T-helper 1 cell treated with Interleukin-12 subunit alpha and Interleukin-12 subunit beta and Interleukin-4 antibody, amounts not matched to agents 30 ng/mL and 1 ng/mL, for 36 hours (primary cell): ENCODE measurements at regions not wholly inside any gene's neighbourhood (a gene's known extent, or its start where the extent isn't known, plus 50 kb on each side); places are given as distances from the start of the nearest gene placed in this dataset.

Experiments
- intact Hi-C: fragments of 100-400 bp; cut with micrococcal nuclease; formaldehyde crosslinking; loops from one replicate; pipeline ENCODE4 v1.15.1; 2024

DNA sequence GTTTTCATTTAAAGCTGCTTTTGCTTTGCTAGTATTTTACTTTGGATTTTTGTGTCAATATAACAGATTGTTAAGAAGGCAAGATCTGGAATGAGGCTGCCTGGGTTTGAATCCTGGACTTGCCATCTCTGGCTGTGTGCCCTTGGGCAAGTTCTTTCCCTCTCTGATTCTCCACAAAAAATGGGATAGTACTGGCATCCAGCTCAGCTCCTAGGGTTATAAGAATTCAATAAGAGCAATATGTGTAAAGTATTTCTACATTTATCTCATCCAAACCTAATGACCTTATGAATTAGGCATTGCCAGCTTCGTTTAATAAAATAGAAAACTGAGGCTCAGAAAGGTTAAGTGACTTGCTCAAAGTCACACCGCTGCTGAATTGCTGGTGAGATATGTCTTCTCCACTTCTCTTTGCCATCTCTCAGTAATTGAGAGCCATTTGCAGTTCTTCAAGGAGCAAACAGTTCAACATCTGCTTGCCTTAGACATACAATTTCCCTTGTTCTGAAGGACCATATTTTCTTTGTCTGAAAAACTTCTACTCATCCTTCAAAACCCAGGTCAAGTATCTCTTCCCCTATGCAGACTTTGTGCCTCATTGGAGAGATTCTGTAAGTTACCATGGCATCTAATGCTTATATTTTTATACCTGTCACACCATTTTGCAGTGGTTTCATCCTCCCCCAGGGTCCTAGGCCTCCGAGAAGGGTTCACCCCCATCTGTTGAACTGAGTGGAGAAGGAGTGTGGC, 80.8 kb upstream of the TLE3 start:
- intact Hi-C loops: no loop called here

DNA sequence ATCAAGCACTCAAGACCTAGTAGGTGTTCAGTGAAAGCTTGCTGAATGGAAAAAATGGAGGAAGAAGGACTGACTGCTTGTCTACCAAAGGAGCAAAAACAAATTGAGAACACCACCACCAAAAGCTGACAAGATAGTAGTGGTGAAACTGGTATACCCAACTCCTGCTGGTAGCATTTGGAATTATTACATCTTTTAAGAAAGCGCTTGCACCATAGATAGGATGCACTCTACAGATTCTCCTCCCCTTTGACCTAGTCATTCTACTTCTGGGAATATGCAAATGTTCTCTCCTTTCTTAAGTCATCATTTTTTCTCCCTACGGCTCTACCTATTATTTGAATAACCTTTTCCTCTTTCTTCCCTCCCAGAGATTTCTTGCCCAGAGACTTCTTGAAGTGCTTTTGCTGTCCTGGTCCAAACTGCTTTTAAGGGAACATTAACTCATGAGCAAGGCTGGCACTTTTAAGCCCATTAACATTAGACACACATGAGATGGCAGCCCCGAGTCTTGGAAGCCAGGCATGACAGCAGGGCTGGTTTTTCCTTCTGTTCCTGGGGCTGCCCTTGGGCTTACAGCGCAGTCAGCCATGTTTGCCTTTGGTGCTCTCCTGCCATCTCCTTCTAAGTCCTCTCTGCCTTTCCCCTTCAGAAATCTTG, 75.0 kb upstream of the TLE3 start:
- intact Hi-C loops: no loop called here

DNA sequence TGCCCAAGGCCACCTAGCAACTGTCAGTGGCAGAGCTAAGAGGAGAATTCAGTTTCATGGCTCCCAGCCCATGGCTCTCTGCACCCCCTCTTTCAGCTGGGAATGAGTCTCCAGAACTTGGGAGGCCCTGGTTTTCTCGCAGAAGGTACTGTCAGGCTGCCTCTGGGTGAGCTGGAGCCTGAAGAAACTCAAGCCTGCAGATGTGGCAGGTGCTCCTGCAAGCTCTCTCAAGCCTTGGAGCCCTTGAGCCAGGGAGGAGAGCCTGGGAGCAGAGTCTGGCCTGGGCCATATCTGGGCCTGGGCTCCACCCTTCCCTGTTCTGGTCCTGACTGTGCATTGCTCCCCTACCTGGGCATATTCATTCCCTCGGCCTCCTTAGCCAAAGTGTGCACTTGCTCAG, 74.4 kb upstream of the TLE3 start:
- intact Hi-C loops: no loop called here

DNA sequence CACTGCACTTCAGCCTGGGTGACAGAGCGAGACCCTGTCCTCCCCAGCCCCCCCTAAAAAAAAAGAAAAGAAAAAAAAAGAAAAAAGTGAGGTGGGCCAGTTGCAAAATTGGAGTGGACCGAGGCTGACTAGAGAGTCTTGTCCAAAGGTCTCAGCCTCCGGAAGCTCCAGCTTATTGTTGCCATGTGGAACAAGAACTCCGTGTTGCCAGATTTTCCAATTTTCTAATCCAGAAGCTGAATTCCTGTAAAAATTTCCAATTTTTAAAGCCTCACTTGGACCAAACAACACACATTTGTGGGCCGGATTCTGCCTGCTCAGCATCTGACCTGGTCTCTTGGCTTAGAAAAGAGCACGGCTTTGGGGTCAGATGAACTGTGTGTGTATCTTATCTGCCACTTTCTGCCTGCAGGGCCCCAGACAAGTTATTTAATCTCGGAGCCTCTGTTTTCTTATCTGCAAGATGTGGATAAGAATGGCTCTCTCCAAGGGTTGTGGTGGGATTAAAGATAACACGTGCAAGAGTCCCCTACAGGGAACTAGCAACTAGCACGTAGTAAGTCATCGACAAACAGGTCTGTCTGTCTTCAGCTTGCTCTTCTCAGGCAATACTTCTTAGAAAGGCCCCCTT, 73.7 kb upstream of the TLE3 start:
- intact Hi-C loops: no loop called here

DNA sequence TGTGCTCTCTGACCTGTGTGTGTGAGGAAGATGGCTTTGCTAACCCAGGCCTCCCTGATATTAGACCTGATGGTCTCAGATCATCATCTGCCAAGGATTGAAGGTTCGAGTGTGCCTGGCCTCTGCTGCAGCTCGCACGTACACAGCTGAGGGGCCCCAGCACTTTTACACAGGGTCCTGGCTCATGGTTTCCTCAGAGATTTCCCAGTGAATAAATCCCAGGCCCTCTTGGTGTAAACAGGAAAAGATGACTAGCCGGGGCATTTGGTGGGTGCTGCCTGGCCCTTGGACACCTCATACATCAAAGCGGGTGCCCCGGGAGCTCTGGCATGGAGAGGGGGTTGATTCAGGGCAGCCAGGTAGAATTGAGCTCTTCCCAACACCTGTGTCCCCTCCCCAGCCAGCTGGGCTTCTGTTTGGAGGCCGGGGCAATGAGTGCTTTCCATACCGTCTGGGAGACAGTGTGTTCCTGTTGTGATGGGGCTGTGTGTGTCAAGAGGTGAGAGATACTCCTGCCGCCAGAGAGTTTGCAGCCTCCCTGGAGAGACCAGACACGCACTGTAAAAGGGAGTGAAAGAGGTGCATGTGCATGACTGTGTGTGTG, 72.5 kb upstream of the TLE3 start:
- intact Hi-C loops: no loop called here

DNA sequence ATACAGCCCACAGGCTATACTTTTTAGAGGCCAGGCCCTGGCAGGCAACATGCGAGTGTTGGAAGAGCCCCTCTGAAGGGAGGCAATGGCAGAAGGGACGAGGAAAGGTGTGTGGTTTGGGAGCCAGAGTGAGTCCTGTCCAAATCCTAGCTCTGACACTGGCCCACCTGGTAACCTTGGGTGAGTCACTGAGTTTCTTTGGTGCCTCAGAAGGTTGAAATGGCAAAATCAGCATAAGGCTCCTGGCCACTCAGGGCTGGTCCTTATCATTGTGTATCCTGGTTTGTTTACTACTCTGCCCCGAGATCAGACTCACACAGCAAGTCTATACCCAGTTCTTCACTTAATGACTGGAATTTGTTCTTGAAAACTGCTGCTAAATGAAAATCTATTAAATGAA, 71.4 kb upstream of the TLE3 start:
- intact Hi-C loops: no loop called here

DNA sequence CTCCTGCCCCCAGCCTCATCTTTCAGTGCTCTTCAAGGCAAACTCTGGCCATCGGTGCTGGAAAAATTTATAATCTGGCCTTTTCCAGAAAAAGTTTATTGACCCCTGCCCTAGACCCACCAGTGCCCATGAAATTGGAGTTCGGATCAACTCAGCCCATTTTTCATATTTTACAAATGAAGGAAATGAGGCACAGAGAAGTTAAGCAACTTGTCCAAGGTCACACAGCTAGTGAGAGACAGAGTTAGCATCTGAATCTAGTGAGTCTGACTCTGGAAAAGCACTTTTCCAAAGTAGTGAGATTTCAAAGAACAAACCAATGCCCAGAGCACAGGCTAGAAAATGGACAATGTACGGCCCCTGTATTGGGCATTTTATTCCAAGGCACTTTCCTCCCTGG, 69.4 kb upstream of the TLE3 start:
- intact Hi-C loops: no loop called here

DNA sequence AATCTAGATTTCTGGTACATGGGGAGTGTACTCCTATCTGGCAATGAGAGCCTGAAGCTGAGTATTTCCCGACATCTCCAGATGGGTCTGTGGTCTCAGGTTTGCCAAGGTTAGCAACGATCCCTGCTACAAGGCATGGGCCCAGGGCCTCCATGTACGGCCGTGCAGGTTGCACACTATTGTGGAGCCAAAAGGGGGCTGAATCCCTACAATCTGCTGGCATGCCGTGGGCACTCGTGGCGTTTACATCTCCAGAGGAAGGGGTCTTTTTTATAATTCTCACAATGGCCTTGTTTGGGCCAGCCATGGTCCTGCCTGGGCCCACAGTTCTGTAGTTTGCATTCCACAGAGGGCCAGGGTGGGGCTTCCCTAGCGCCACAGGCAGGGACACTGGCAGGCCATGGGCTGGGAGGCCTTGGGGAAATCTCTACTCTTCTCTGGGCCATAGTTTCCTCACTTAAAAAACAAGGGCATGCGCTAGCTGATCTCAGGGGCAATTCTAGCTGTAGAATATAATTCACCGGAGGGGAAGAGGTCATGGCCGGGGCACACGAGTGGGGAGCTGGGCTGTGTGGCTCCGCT, 68.9 kb upstream of the TLE3 start:
- intact Hi-C loops: no loop called here

DNA sequence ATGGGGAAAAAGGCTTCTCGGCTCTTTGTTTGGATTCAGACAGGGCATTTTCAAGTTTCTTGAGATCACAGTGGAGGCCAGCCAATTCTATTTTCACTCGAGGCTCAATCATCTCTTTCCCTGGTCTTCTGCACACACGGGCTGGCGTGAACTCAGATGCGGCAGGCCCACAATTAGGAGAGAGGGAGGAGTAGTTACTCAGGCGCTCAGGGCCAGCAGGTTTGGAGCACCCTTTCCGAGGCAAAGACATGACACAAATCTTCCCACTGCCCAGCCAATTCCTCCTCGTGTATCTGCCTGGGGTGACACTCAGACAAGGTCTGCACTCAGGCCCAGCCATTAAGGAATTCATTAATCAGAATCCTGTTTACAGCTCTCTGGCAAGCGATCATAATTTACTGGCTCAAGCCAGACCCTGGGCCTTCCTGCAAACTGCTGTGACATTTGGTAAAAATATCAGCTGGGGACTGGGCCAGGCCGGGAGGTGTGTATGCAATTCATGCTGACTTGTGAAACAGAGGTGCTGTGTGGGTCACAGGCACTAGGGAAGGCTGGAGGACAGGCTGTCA, 68.1 kb upstream of the TLE3 start:
- intact Hi-C loops: no loop called here

DNA sequence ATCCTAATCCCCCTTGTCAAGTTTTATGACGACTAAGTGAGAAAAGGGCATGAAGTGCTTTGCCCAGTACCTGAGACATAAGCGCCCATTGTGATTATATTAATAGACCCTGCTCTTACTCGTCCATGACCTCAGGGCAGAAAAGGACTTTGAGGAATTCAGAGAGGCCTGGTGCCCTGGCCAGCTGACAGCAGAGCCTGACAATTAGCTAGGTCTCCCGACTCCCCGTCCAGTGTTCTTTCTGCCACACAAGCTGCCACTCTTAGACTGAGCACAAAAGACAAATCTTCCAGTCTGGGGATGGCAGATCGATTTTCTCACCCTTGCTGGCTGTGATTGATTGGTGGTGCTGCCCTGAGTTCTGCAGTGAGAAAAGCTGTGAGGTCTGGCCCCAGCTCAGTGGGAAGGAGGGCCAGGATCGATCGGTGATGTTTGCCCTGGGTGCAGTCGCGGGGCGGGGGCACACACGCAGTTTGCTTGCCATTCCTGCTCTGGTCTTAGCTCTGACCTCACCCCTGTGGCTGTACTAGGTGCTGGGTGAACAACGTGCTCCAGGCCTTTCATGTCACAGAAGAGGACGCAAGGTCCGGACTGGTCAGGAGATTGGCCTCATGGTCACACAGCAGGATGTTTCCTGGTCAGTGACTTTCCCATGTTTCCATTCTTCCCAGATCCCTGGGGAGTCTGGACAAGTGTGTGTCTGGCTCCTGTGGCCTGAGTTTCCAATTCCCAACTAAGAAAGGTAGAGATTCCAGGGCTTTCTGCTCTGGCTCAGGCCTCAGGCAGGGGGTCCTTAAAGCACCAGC, 67.4 kb upstream of the TLE3 start:
- intact Hi-C loops: no loop called here

DNA sequence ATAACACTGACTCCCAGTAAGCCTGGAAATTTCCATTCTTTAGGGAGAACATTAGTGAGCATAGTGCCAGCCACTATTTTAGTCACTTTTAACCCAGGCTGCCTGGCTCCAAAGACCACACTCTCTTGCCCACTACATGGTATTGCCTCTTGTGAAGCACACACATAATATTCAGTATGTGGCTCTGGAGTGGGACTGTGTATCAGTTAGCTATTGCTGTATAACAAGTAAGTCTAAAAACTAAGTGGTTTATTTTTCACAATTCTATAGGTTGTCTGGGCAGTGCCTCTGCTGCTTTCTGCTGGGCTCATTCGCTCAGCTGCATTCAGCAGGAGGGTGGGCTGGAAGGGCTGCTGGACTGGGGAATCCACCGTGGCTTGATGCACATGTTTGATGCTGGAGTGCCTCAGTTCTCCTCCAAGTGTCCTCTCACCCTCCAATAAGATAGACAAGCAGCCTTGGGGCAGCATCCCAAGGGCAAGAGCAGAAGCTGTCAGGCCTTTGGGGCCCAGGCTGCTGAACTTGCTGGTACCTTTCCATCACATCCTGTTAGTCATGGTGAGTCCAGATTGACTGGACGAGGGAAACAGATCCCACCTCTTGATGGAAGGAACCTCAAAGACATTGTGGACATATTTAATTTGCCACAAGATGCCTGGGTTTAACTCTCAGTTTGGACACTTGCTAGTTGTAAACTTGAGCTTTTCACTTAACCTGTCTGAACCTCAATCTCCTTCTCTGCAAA, 66.6 kb upstream of the TLE3 start:
- intact Hi-C loops: no loop called here

DNA sequence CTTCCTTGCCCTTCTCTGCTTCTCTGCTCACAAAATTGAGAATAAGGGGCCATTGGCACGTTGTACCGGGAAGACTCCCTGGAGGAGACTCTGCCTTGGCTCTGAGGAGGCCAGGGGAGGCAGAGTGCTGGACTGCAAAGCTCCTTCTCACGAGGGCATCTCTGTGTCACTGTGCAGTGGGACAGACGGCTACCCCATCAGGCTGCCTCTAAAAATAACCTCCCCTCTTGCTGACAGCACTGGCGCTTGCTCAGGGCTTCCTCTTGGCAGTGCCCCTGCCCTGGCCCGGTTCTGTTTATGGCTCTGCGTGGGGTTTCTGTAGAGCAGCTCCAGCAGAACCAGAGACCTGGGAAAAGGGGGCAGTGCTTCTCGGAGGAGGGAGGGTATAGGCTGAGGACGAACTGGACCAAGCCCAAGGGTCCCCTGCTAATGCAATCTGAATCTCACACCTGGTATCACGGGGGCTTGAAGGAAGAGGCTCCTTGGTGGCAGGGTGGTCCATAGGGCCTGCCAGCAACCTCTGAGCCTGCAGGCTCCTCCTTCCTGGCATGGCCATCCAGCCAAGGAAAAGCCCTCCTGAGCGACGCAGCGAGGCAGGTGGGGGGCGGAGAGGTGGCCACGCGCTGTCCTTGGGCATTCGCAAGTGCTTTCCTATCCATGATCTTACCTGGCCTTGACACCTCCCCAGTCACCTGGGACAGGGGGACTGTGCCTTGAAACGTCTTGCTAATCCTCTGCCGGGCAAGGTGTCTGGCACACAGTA, 63.3 kb upstream of the TLE3 start:
- intact Hi-C loops: no loop called here

DNA sequence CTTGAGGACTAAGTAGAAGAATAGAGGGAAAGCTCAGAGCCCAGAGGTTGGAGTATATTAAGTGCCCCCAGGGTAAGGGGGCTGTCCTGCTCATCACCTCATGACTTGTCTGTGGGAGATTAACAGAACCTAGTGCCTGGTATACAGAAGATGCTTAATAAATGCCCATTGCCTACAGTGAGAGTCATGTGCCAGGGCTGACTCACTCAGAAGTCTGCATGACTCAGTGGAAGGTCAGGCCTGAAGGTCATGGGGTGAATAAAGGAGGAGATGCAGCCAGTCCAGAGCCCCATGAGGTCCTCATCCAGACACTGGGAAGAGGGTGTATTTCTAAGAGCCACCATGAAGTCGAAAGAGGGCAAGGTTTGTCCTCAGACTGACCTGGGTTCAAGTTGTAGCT, 62.5 kb upstream of the TLE3 start:
- intact Hi-C loops: no loop called here

DNA sequence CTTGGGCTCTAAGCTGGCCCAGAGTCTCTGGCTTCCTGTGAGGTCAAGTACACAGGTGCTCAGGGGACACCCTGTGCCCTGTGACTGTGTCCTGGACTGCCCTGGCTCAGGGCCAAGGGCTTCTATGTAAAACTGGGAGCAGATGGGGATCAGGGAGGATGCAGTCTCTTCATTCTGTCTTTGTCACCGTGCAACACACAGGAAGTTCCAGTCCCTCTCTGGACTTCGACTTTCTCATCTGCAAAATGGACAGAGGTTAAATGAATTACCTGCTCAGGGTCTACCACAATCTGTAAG, 61.9 kb upstream of the TLE3 start:
- intact Hi-C loops: no loop called here

DNA sequence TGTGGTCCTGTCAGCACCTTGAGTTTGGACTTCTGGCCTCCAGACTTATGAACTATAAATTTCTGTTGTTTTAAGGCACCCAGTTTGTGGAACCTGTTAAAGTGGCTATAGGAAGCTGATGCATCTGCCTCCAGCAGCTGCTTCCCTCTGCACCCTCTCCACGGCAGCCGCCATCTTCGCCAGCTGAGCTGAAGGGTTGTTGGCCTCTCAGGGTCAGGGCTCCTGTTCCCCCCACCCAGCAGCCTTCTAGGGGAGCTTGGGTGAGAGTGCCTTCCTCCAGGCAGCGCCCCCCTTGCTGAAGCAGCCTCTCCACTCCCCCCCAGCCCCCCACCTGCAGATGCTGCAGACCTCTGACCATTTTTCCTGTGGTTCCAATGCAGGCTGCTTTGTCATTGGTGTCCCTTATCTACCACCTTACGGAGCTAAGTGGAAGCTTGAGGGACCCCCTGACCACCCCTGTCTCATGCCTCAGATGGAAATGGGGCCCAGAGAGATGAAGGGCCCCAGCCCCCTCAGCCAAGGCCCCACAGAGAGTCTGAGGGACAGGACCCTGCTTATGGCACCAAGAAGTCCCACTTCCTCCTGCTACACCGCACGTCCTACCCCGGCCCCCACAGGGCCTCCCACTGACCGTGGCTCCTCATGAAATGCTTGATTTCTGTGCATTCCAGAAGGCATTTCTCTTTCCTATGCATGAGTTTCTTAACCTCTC, 61.4 kb upstream of the TLE3 start:
- intact Hi-C loops: no loop called here

DNA sequence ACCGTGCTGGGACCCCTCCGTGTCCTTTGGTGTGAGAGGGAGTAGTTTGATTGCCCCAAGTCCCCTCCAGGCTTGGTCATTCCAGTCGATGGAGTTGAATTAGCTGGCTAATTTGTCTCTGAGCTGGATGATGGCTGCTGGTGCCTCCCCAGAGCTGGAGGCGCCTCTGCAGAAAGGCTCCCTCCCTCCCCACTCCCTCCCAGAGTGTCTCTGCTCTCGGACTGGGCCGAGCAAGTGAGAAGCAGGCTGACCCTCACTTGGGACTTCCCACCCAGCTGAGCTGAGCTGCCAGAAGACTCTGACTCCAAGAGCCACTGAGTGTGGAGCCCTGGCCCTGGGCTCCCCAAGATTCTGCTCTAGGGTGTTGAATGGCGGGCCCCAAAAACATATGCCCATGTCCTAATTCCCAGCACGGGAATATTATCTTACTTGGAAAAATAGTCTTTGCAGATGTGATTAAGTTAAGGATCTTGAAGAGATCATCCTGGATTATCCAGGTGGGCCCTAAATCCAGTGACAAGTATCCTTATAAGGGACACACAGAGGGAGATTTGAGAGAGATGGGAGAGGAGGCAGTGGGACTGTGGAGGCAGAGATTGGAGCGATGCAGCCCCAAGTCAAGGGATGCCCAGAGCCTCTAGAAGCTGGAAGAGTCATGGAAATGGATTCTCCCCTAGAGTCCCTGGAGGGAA, 60.7 kb upstream of the TLE3 start:
- intact Hi-C loops: no loop called here

DNA sequence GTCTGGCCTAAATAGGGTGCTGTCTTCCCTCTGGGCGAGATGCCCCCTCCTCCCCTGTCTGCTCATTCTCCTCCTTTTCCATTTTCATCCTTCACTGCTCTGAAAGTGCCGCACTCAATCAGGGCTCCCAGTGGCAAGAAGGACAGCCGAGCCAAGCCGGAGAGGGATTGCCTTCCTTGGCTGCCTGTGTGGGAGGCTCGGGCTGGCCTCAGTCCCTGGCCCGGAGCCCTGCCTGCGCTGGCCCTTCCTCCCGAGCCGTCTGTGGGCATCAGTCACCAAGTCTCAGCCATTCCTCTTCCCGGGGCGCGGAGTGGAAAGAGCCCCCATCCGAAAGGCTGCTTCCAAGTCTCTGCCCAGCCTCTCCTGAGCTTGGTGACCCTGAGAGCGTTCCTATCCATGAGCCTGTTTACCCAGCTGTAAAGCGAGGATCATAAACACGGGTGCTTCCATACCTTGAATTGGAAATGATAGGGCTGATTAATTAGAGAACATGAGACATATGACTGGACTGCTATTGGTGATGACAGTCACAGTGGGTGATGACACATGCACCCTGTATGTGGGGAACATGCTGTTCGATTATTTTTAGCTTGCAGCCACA, 59.1 kb upstream of the TLE3 start:
- intact Hi-C loops: no loop called here
